G401.6 (cell line): ENCODE measurements at regions not wholly inside any gene's neighbourhood (a gene's known extent, or its start where the extent isn't known, plus 50 kb on each side); places are given as distances from the start of the nearest gene placed in this dataset.

Source experiments
- FAIRE-seq: peaks from 2 replicates; lab custom pipeline; 2012; peaks lifted over from hg19 to GRCh38; lab: Jason Lieb, UNC

DNA sequence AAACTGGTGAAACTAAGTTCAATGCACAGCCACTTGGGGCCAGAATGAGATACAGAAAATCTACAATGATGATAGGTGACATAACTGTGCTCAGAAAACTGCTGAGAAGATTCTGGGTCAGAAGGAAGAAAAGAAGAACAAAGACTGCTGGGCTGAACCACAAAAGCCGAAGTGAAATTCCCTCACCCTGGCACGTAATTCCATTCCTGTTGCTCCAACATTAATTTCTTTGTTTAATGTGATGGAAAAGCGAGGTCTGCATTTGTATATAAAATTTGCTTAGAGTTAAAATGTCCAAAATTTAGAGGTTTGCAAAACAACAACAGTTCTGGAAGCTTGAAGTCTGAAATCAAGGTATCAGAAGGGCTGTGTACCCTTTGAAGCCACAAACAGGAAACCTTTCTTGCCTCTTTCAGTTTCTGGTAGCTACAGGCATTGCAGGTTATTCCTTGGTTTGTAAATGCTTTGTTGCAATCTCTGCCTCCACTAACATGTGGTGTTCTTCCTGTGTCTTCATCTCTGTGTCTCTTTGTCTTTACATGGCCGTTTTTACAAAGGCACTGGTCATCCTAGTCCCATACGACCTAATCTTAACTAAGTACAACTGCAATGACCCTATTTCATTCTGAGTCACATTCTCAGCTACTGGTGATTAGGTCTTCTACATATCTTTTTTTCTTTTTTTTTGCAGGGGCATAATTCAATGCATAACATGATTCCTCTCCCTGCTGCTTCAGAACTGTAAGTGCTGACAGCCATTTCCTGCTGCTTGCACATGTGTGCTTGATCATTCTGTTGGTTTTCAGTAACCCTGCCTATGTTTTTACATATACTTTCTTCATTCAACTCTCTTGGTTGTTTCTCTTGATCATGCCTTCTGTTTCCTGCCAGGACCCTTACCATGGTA, 603.0 kb upstream of the CDH8 start:
- no peak for FAIRE-seq

- FAIRE-seq = no peak
Measured at GRCh38 chr16:62638324-62638911, 602.2 kb upstream of the CDH8 start.

DNA sequence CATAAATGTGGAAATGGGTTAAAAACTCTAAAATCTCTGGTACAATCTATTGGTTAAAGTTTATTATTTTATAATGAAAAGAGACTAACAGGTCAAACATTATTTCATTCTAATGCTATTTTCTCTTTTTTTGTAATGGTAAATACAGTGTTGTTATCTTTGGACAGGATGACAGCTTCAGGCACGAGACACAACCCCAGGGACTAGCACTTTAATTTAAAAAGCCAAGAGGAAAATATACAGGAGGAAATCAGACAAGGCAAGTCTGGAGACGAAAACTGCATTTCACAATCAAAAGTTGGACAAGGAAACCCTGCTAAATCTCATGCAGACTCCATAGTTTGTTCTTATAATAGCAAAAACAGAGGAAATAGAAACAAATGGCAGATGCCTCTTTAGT, 589.1 kb upstream of the CDH8 start:
- FAIRE-seq = no peak

- FAIRE-seq = no peak
Measured at GRCh38 chr16:62620275-62620674, 584.0 kb upstream of the CDH8 start.

DNA sequence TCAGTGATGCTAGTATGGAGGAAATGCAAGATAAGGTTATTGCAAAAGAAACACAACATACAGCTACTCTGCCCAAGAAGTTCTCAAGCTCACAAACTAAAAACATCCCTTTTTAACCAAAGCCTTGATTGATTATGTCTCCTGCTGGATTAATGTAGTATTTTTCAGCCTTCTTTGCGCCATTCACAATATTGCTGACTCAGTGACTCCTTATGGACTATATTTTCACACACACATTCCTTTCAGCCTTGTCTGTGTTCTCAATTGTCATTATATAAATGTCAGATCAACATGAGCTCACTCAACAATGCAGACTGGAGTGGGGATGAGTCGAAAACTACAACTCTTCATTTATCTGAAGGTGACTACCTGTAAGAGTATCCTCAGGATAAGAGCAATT, 579.3 kb upstream of the CDH8 start:
- FAIRE-seq = no peak

GRCh38 chr16:62610291-62610690, 574.1 kb upstream of the CDH8 start:
- no peak for FAIRE-seq

DNA sequence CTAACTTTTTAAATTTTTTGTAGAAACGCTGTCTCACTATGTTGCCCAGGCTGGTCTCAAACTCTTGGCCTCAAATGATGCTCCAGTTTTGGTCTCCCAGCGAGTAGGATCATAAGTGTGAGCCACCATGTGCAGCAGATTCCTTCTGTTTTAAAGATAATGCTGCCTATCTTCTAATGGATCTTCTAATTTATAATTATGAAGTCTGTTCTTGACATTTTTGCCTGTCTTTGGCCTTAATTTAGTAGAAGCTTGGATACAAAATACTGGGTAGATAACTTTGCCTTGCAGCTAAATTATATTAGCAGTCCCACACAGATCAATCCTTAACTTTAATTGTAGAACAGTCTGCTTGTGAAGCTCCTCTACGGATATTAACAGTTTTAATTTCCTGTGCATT, 566.6 kb upstream of the CDH8 start:
- no peak for FAIRE-seq

DNA sequence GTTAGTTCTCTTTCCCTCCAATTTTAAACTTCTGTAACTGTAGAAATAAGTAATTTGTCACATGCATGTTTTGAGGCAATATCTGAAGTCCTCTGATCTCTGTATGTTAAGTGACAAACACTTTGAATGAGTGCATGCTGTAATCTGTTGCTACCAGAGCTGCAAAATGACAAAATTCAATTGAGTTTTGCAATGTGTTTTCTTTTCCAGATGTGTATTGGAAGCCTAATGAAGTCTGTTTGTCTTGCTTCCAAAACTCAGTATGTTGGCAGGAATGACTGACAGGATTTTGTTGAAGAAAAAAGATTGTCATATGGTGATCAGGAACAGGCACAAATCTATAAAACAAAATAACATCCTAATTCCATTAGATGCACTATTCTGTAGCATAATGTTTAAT, 561.6 kb upstream of the CDH8 start:
- no peak for FAIRE-seq

- FAIRE-seq = no peak
Measured at GRCh38 chr16:62596584-62596983, 560.3 kb upstream of the CDH8 start.

- FAIRE-seq = no peak
Measured at GRCh38 chr16:62596125-62596524, 559.9 kb upstream of the CDH8 start.

DNA sequence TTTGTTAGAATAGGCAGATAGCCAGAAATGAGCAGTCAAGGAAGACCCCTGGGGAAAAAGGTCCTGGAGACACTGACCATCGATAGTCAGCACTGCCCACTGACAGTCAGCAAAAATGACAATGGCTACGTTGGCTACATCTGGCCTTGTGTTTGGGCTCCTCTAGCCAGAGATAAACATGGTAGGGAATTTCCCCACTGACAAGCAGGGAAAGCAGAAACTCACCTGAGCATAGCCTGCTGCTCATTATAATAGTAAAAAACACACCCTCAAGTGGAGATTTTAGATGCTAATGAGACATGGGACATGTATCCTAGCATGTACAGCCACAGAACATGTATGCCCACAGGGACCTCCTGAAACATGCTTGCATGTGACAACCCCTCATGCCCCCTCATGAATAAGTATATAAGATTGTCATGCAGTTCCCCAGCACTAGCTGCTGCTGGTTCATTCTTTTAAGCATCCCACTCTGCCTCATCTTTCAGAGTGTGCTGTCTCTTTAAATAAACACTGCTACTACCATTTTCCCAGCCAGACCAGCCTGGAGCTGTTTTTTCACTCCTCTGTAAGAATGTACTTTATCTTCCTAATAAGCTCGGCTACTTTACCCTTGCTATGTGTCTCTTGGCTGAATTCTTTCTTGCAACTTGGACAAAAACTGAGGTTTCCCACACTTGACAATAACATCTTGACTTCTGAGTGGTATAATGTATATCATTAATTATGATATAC, 550.1 kb upstream of the CDH8 start:
- no peak for FAIRE-seq

DNA sequence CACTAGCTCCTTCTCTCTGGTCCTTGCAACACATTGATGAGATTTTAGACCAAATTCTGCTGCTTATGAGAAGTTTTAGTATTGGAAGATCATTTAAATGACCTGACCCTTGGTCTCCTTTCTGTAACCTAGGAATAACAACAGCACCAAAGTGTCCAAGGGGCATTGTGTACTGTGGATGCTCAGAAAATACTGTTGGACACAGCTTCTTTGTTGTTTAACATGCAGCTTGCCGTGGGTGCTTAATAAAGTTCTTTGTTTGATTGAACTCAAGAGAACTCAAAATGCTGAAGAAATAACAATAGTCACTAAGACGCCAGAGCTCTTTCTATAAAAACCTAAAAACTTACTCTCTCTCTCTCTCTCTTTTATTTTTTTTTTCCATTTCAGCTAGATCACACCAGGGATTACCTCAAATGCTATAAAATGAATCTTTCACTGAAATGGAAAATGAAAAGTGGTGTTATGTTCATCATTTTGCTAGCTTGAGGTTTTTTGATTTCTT, 548.9 kb upstream of the CDH8 start:
- FAIRE-seq = no peak

DNA sequence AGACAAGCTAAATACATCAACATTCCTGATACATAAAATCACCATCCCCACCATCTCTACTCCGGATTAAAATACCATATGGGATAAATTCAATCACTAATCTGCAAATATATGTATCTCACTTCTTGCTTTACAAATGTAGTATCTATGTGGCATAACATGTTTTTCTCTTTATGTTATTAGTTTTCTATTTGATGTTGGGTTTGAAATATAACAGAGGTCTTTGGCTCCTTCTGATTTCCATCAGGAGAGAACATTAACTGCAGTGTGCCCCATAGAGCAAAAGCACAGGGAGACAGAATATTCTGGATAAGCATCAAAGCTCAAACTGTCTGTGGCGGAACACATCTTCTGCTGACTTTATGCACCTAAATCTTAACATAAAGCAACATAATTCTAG, 547.2 kb upstream of the CDH8 start:
- FAIRE-seq = no peak

- FAIRE-seq = no peak
Measured at GRCh38 chr16:62573466-62573865, 537.2 kb upstream of the CDH8 start.

- FAIRE-seq = no peak
Measured at GRCh38 chr16:62568926-62569325, 532.7 kb upstream of the CDH8 start.

- no peak for FAIRE-seq
Measured at GRCh38 chr16:62565706-62566105, 529.5 kb upstream of the CDH8 start.

GRCh38 chr16:62564291-62564690, 528.1 kb upstream of the CDH8 start:
- no peak for FAIRE-seq

GRCh38 chr16:62562121-62562520, 525.9 kb upstream of the CDH8 start:
- no peak for FAIRE-seq

- no peak for FAIRE-seq
Measured at GRCh38 chr16:62549875-62550274, 513.6 kb upstream of the CDH8 start.

DNA sequence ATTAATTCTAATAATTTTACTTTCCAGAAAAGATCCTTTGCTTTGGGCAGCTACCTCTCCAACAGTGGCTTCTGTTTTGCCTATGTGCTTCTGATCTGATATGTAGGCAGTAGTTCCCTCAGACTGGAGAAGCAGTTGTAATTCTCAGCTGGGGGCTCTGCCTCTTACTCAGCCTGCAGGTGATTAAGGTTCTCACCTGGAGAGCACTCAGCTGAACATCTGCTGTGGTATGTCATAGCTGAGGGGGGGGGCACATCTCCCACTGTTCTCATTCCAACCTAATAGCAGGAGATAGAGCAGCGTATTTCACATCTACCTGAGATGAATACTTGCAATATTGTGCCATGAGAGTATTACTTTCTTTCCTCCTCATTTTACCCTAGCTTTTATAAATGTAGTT, 511.9 kb upstream of the CDH8 start:
- no peak for FAIRE-seq

DNA sequence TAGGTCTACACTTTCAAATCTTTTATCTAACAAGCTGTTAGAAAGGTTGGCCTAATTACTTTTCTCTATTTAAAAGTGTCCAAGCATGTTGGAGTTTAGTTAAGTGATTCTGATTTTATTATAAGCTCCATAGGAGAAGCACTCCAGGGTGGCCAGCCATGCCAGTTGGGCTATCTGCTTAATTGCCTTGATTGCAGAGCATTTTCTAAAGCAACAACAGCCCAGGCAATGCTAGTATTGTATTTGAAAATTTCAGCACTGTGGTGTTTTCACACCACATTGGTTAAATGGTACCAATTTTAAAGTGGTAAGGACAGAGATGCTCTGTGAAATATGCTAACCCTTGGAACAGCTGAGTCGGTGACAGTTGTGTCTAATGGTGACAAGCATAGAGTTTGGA, 510.5 kb upstream of the CDH8 start:
- FAIRE-seq = no peak

GRCh38 chr16:62545039-62545438, 508.8 kb upstream of the CDH8 start:
- no peak for FAIRE-seq

- no peak for FAIRE-seq
Measured at GRCh38 chr16:62543516-62543915, 507.3 kb upstream of the CDH8 start.
